NCI-H1417 treated with DMSO at 0.1 percent for 48 hours (cell line): ENCODE measurements at regions not wholly inside any gene's neighbourhood (a gene's known extent, or its start where the extent isn't known, plus 50 kb on each side); places are given as distances from the start of the nearest gene placed in this dataset.

Experiments used
- DNase-seq: peaks from one replicate; lab custom pipeline; 2025; lab: John Stamatoyannopoulos, UW

GRCh38 chr16:55118701-55119260 lies 188.1 kb downstream of the IRX5 start:
- no peak for DNase-seq

GRCh38 chr16:55120408-55120807 lies 189.7 kb downstream of the IRX5 start:
- DNase-seq = no peak

- no peak for DNase-seq
These were observed 190.2 kb downstream of the IRX5 start for GRCh38 chr16:55120826-55121225.

GRCh38 chr16:55123652-55124051 lies 193.0 kb downstream of the IRX5 start:
- no peak for DNase-seq

- DNase-seq = no peak
These were observed 195.2 kb downstream of the IRX5 start for GRCh38 chr16:55125818-55126385.

GRCh38 chr16:55126456-55126855 lies 195.8 kb downstream of the IRX5 start:
- no peak for DNase-seq

- no peak for DNase-seq
These were observed 193.5 kb upstream of the IRX6 start for GRCh38 chr16:55130456-55130855.

- no peak for DNase-seq
These were observed 193.1 kb upstream of the IRX6 start for GRCh38 chr16:55130911-55131310.

GRCh38 chr16:55133654-55134053 lies 190.3 kb upstream of the IRX6 start:
- DNase-seq = no peak

- DNase-seq = no peak
These were observed 187.4 kb upstream of the IRX6 start for GRCh38 chr16:55136356-55137150.

- DNase-seq = no peak
These were observed 185.7 kb upstream of the IRX6 start for GRCh38 chr16:55138298-55138697.

GRCh38 chr16:55142405-55142804 lies 181.6 kb upstream of the IRX6 start:
- DNase-seq = no peak

- no peak for DNase-seq
These were observed 179.4 kb upstream of the IRX6 start for GRCh38 chr16:55144651-55145050.

- DNase-seq = no peak
These were observed 178.0 kb upstream of the IRX6 start for GRCh38 chr16:55145771-55146603.

- DNase-seq = no peak
These were observed 177.0 kb upstream of the IRX6 start for GRCh38 chr16:55146966-55147365.

GRCh38 chr16:55147396-55147795 lies 176.6 kb upstream of the IRX6 start:
- DNase-seq = no peak

GRCh38 chr16:55149622-55150021 lies 174.4 kb upstream of the IRX6 start:
- no peak for DNase-seq

- no peak for DNase-seq
These were observed 172.3 kb upstream of the IRX6 start for GRCh38 chr16:55151561-55152305.

- DNase-seq = no peak
These were observed 171.1 kb upstream of the IRX6 start for GRCh38 chr16:55152875-55153390.

GRCh38 chr16:55154262-55154661 lies 169.7 kb upstream of the IRX6 start:
- DNase-seq = no peak

- DNase-seq = no peak
These were observed 169.0 kb upstream of the IRX6 start for GRCh38 chr16:55154956-55155355.

GRCh38 chr16:55155815-55156214 lies 168.2 kb upstream of the IRX6 start:
- DNase-seq = no peak
